PC-3 (cell line): ENCODE measurements at regions not wholly inside any gene's neighbourhood (a gene's known extent, or its start where the extent isn't known, plus 50 kb on each side); places are given as distances from the start of the nearest gene placed in this dataset.
A peak's percentile ranks its signal among the peaks of the same experiment; 100 is the strongest.

Experiments used
- ATAC-seq: fragments of 200-7000 bp; cut with Tn5 transposase; 2 replicates; pipeline ENCODE4 v1.9.1; 2020; ENCODE audit warnings: mild to moderate bottlenecking, moderate library complexity
- BruUV-seq: library from RNA; stranded (reverse); fragments of 400-500 nt; replicated peaks from 2 replicates; lab custom pipeline; 2021; lab: Mats Ljungman, UMichigan
- CTCF ChIA-PET: fragments of 300-600 bp; sonication (Branson Sonifier 250); formaldehyde crosslinking; loops from one replicate; lab custom pipeline; 2022; ENCODE audit warnings: antibody characterized with exemption; lab: Charles Lee
- POLR2A ChIA-PET: fragments of 300-600 bp; sonication (Branson Sonifier 250); formaldehyde crosslinking; loops from one replicate; lab custom pipeline; 2022; ENCODE audit warnings: antibody characterized with exemption; ENCODE audit not compliant: unreplicated experiment; lab: Charles Lee
- DNase-seq: peaks from one replicate; pipeline ENCODE4 v3.0.0-alpha.2; 2015
- H2AFZ ChIP-seq: fragments of 300-600 bp; sonication (generic); 2 replicates; pipeline ENCODE4 v1.6.0; 2016; ENCODE audit warnings: antibody characterized with exemption, low read length
- H3F3A ChIP-seq: fragments of 300-600 bp; sonication (generic); one replicate; pipeline ENCODE4 v1.6.0; 2017; ENCODE audit warnings: antibody characterized with exemption, low read length, control low read depth, mild to moderate bottlenecking; ENCODE audit not compliant: unreplicated experiment
- H3K27ac ChIP-seq: fragments of 300-600 bp; sonication (generic); 2 replicates; pipeline ENCODE4 v1.5.1; 2016; ENCODE audit warnings: mild to moderate bottlenecking, low read length
- H3K27me3 ChIP-seq: fragments of 300-600 bp; sonication (generic); 2 replicates; pipeline ENCODE4 v1.6.1; 2016; ENCODE audit warnings: low read length, mixed read lengths
- H3K36me3 ChIP-seq: fragments of 300-600 bp; sonication (generic); 2 replicates; pipeline ENCODE4 v1.6.1; 2016; ENCODE audit warnings: low read depth, mixed run types, low read length, mixed read lengths
- H3K4me1 ChIP-seq: fragments of 300-600 bp; sonication (generic); 2 replicates; pipeline ENCODE4 v1.5.1; 2016; ENCODE audit warnings: low read length; ENCODE audit not compliant: insufficient read depth
- H3K4me2 ChIP-seq: fragments of 300-600 bp; sonication (generic); 2 replicates; pipeline ENCODE4 v1.6.0; 2016; ENCODE audit warnings: low read length
- H3K4me3 ChIP-seq: fragments of 300-600 bp; sonication (generic); 2 replicates; pipeline ENCODE4 v1.5.1; 2016; ENCODE audit warnings: mild to moderate bottlenecking, low read length, mixed read lengths
- H3K79me2 ChIP-seq: fragments of 300-600 bp; sonication (generic); 2 replicates; pipeline ENCODE4 v1.6.1; 2017; ENCODE audit warnings: low read length, mixed read lengths
- H3K9ac ChIP-seq: fragments of 300-600 bp; sonication (generic); 2 replicates; pipeline ENCODE4 v1.6.0; 2016; ENCODE audit warnings: mild to moderate bottlenecking, low read length
- H3K9me2 ChIP-seq: fragments of 300-600 bp; sonication (generic); replicated peaks from 2 replicates; pipeline ENCODE4 v1.6.1; 2016; ENCODE audit warnings: mixed run types, low read length, mixed read lengths
- H3K9me3 ChIP-seq: fragments of 300-600 bp; sonication (generic); 2 replicates; pipeline ENCODE4 v1.6.1; 2016; ENCODE audit warnings: low read length, mixed read lengths
- H4K20me1 ChIP-seq: fragments of 300-600 bp; sonication (generic); 2 replicates; pipeline ENCODE4 v1.6.1; 2016; ENCODE audit warnings: low read length, mixed read lengths
- CTCF ChIP-seq: fragments of 300-600 bp; sonication (generic); conservative IDR thresholded peaks from 2 replicates; pipeline ENCODE4 v1.5.1; 2017; ENCODE audit warnings: antibody characterized with exemption, low read depth, mild to moderate bottlenecking, low read length
- EZH2 ChIP-seq: fragments of 300-600 bp; sonication (generic); IDR thresholded peaks from one replicate; pipeline ENCODE4 v1.6.1; 2017; ENCODE audit warnings: antibody characterized with exemption, mild to moderate bottlenecking, low read length; ENCODE audit not compliant: unreplicated experiment
- EZH2phosphoT487 ChIP-seq: fragments of 300-600 bp; sonication (generic); IDR thresholded peaks from 2 replicates; pipeline ENCODE4 v1.6.1; 2018; ENCODE audit warnings: mild to moderate bottlenecking, antibody characterized with exemption, low read length, borderline replicate concordance
- intact Hi-C: fragments of 100-400 bp; cut with micrococcal nuclease; formaldehyde crosslinking; loops from 2 replicates; pipeline ENCODE4 v1.9.0; 2023

DNA sequence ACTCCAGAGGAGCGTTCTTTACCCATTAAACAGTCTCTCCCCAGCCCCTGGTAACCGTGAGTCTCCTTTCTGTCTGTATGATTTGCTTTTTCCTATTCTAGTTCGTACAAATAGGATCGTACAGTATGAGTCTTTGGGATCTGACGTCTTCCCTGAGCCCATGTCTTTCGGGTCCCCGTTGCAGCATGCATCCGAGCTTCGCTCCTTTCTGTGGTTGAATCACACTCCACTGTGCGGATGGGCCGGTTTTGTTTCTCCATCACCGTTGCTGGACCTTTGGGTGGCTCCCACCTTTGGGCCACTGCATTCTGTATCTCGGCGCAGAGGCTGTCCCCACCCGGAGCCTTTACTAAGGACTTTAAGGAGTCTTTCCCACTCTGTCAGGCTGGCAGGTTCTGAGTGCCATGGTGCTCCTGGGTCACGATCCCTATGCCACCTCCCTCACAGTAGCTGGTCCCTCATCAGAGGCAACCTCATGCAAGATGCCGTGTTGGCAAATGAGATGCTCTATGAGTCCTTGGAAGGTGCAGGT, 145.7 kb upstream of the COL5A1 start:
- H3K4me2 ChIP-seq: 0 out of 2 replicates have a peak overlapping the region, but pooled peaks have one; percentile 39
- no peak for TF ChIP-seq EZH2phosphoT487
- no peak overlapping the region for H3K27ac ChIP-seq

DNA sequence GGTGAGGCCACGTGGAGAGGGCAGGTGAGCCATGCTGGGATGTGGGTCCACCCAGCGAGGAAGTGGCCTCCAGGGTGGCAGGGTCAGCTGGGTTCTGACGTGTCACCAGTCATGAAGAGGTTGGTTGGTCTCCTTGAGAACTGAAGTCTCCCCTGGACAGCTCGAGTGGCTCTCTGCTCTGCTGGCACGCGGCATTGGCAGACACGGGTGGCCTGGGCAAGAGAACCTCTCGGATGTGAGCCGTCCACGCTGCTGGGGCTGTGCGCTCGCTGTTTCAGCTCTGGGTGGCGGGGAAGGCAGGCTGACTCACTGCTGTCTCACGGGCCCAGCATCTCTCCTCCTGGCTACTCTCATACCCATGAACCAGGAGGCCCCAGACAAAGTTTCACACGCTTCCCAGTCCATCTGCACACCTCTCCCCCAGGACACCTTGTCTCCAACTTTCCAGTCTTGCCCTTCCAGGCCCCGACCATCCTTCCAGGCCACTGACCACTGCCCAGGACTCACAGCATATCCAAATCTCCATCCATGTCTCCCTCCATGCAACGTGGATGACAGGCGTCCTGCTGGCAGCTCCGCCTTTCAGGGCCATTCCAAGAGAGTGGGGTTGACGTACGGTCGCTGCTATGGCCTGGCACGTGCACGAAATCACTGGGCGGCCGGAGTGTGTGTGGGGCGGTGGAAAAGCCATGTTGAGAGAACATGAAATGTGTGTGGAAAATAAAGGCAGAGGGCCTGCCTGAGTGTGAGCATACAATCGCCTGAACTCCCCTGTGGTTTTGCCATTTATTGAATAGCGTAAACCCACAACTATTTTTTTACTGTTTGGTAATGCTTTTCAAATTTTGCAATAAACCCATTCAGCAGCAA, 145.0 kb upstream of the COL5A1 start:
- Histone ChIP-seq H3K36me3 (no peaks in the 10 kb centered on the region), H3F3A (no peaks in the 10 kb centered on the region), H3K9me2 (no peaks in the 10 kb centered on the region), H3K4me1 (peaks cover 16% of the 10 kb centered on the region), H4K20me1 (no peaks in the 10 kb centered on the region), H3K27ac (peak overlapping the region; percentile 49), H3K79me2 (no peaks in the 10 kb centered on the region), H3K4me3 (no peak overlapping the region), H3K9me3 (no peaks in the 10 kb centered on the region), H3K27me3 (no peaks in the 10 kb centered on the region), H2AFZ (no peak overlapping the region), H3K4me2 (peak overlapping the region; percentile 39; the same call in 1 of the 2 replicates), H3K9ac (no peak overlapping the region)
- BruUV-seq: no TSS peak
- no peak for TF ChIP-seq EZH2
- TF ChIP-seq EZH2phosphoT487: no peak
- TF ChIP-seq CTCF: no peak
- POLR2A ChIA-PET: interaction anchor here (0.6 kb wide), 1 partner anchor 41 kb away, joined by 6 read pairs; no protein-coding TSS in a partner anchor
- peak; percentile 91 for ATAC-seq
- intact Hi-C loops: no loop called here
- DNase-seq: peak; percentile 18
- CTCF ChIA-PET: no interaction called here

More for the DNA sequence above, 145.7 kb upstream of the COL5A1 start:
- Histone ChIP-seq H3K4me1 (peaks cover 16% of the 10 kb centered on the region), H3K9me3 (no peaks in the 10 kb centered on the region), H3K27me3 (no peaks in the 10 kb centered on the region), H3K9me2 (no peaks in the 10 kb centered on the region), H3F3A (no peaks in the 10 kb centered on the region), H3K9ac (no peak overlapping the region), H3K79me2 (no peaks in the 10 kb centered on the region), H3K4me3 (no peak overlapping the region), H2AFZ (no peak overlapping the region), H3K36me3 (no peaks in the 10 kb centered on the region), H4K20me1 (no peaks in the 10 kb centered on the region)
- intact Hi-C loops: no loop called here
- ATAC-seq (no peak), DNase-seq (no peak)
- CTCF ChIA-PET: no interaction called here
- BruUV-seq: no TSS peak
- POLR2A ChIA-PET: no interaction called here

DNA sequence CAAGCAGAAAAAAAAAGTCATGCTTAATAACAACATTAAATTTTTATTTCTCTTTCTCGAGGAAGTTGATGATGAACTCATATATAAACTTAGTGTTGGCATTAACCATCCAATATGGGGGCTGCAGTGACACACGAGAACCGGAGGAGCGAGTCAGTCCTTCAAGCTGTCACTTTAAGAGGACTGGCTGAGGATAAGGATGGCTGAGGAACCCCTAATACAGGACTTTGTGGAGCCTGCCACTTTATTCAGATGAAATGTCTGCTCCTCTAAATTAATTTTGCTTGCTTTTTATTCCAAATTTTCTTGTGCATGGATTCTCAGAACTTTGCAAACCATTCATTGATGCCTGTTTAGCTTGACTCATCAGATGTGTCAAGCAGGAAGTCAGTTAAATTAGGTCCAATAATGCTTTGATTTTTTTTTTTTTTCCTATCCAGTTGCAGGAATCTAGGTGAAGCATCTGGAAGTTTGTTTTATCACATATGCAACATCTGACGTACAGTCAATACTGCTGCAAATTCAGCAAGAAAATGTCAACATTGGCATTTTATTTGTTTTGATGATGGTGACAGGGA, 144.2 kb upstream of the COL5A1 start:
- H3K9me3 ChIP-seq: no peaks in the 10 kb centered on the region
- H3F3A ChIP-seq: no peaks in the 10 kb centered on the region
- H3K9me2 ChIP-seq: no peaks in the 10 kb centered on the region
- POLR2A ChIA-PET: interaction anchor here (0.6 kb wide), 1 partner anchor 40 kb away, joined by 6 read pairs; no protein-coding TSS in a partner anchor
- no peaks in the 10 kb centered on the region for H3K27me3 ChIP-seq
- H4K20me1 ChIP-seq: no peaks in the 10 kb centered on the region
- CTCF ChIA-PET: interaction anchor here (0.5 kb wide), 1 partner anchor 191 kb away, joined by 7 read pairs; no protein-coding TSS in a partner anchor
- ATAC-seq: peak; percentile 50
- H3K36me3 ChIP-seq: no peaks in the 10 kb centered on the region
- intact Hi-C loops: no loop called here
- H3K9ac ChIP-seq: no peak overlapping the region
- peak; percentile 36 for DNase-seq
- H3K4me1 ChIP-seq: peaks cover 17% of the 10 kb centered on the region
- BruUV-seq: no TSS peak
- peak overlapping the region; percentile 12; the same call in 1 of the 2 replicates for H3K27ac ChIP-seq
- H3K4me3 ChIP-seq: no peak overlapping the region
- peak overlapping the region; percentile 19; the same call in 1 of the 2 replicates for H3K4me2 ChIP-seq
- TF ChIP-seq EZH2phosphoT487 (no peak), EZH2 (no peak), CTCF (no peak)
- H2AFZ ChIP-seq: no peak overlapping the region
- H3K79me2 ChIP-seq: no peaks in the 10 kb centered on the region
